DOHH2 (cell line): ENCODE measurements at regions not wholly inside any gene's neighbourhood (a gene's known extent, or its start where the extent isn't known, plus 50 kb on each side); places are given as distances from the start of the nearest gene placed in this dataset.
"Not testable (repeated sequence)": the region's sequence is repeated elsewhere in the genome, so short reads cannot be mapped to it uniquely, and the experiment has no call there.

Experiments used
- H3F3A ChIP-seq: fragments of 200-600 bp; sonication (generic), shearing (Covaris generic); 2 replicates; pipeline ENCODE4 v1.6.0; 2016; ENCODE audit warnings: antibody characterized with exemption, mild to moderate bottlenecking; ENCODE audit not compliant: control insufficient read depth, insufficient read depth
- H3K27ac ChIP-seq: fragments of 200-600 bp; sonication (generic); 2 replicates; pipeline ENCODE4 v1.5.1; 2014; ENCODE audit warnings: low read depth, mild to moderate bottlenecking, low read length, moderate library complexity
- H3K27me3 ChIP-seq: fragments of 200-600 bp; sonication (generic); 2 replicates; pipeline ENCODE4 v1.6.1; 2014; ENCODE audit warnings: mild to moderate bottlenecking, low read length, mixed read lengths; ENCODE audit not compliant: control insufficient read depth
- H3K36me3 ChIP-seq: fragments of 200-600 bp; sonication (generic); 2 replicates; pipeline ENCODE4 v1.6.1; 2014; ENCODE audit warnings: mild to moderate bottlenecking, low read length, moderate library complexity, mixed read lengths; ENCODE audit not compliant: control insufficient read depth
- H3K4me1 ChIP-seq: fragments of 200-600 bp; sonication (generic); 2 replicates; pipeline ENCODE4 v1.6.1; 2014; ENCODE audit warnings: mild to moderate bottlenecking, low read length, mixed read lengths; ENCODE audit not compliant: control insufficient read depth
- H3K4me2 ChIP-seq: fragments of 200-600 bp; sonication (generic); 2 replicates; pipeline ENCODE4 v1.6.0; 2014; ENCODE audit warnings: mild to moderate bottlenecking, low read length, moderate library complexity
- H3K4me3 ChIP-seq: fragments of 200-600 bp; sonication (generic); 2 replicates; pipeline ENCODE4 v1.5.1; 2014; ENCODE audit warnings: mild to moderate bottlenecking, low read length, mixed read lengths
- H3K79me2 ChIP-seq: fragments of 200-600 bp; sonication (generic); 2 replicates; pipeline ENCODE4 v1.6.1; 2014; ENCODE audit warnings: mild to moderate bottlenecking, low read length, mixed read lengths; ENCODE audit not compliant: control insufficient read depth
- H3K9me2 ChIP-seq: fragments of 200-600 bp; sonication (generic); replicated peaks from 2 replicates; pipeline ENCODE4 v1.6.1; 2014; ENCODE audit warnings: mild to moderate bottlenecking, low read length, mixed read lengths; ENCODE audit not compliant: control insufficient read depth
- H3K9me3 ChIP-seq: fragments of 200-600 bp; sonication (generic); 2 replicates; pipeline ENCODE4 v1.6.1; 2014; ENCODE audit warnings: antibody characterized with exemption, low read length, mixed read lengths; ENCODE audit not compliant: control insufficient read depth, insufficient read depth
- H4K20me1 ChIP-seq: fragments of 200-600 bp; sonication (generic); 2 replicates; pipeline ENCODE4 v1.6.0; 2014; ENCODE audit warnings: low read depth, mild to moderate bottlenecking, antibody characterized with exemption, low read length, moderate library complexity; ENCODE audit not compliant: control insufficient read depth, insufficient read depth
- EZH2phosphoT487 ChIP-seq: fragments of 200-600 bp; sonication (generic); IDR thresholded peaks from 2 replicates; pipeline ENCODE4 v1.6.1; 2017; ENCODE audit warnings: borderline replicate concordance, mild to moderate bottlenecking, antibody characterized with exemption, low read length, moderate library complexity, mixed read lengths
- TF ChIP-seq, protein P1 (sequence below): fragments of 200-600 bp; sonication (generic); IDR thresholded peaks from one replicate; pipeline ENCODE4 v1.5.1; 2014; ENCODE audit warnings: antibody characterized with exemption, mild to moderate bottlenecking, low read depth, low read length; ENCODE audit not compliant: poor library complexity, severe bottlenecking

DNA sequence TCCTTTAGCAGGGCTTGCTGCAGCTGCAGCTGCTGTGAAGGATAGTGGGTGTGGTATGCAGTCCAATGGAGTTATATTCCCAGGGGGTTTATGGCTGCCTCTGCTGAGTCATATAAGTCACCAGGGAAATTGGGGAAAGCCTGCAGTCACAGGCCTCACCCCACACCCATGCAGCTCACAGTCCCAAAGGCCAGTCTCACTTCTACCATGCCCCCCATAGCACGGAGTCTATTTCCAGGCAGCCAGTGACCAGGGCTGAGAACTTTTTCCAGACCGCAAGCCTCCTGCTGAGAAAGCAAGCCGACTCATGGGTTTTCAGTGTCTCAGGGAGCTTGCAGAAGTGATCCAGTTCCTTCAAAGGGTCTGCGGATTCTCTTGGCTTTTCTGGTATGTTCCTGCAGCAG, 322.4 kb upstream of the CLEC14A start:
- Histone ChIP-seq H3K4me3 (no peak overlapping the region), H3K27me3 (no peaks in the 10 kb centered on the region), H3K4me2 (no peak overlapping the region), H4K20me1 (no peaks in the 10 kb centered on the region), H3K9me2 (no peaks in the 10 kb centered on the region), H3K4me1 (no peaks in the 10 kb centered on the region), H3K36me3 (no peaks in the 10 kb centered on the region), H3K9me3 (no peaks in the 10 kb centered on the region), H3K79me2 (no peaks in the 10 kb centered on the region), H3K27ac (no peak overlapping the region), H3F3A (no peaks in the 10 kb centered on the region)
- TF ChIP-seq, protein P1, sequence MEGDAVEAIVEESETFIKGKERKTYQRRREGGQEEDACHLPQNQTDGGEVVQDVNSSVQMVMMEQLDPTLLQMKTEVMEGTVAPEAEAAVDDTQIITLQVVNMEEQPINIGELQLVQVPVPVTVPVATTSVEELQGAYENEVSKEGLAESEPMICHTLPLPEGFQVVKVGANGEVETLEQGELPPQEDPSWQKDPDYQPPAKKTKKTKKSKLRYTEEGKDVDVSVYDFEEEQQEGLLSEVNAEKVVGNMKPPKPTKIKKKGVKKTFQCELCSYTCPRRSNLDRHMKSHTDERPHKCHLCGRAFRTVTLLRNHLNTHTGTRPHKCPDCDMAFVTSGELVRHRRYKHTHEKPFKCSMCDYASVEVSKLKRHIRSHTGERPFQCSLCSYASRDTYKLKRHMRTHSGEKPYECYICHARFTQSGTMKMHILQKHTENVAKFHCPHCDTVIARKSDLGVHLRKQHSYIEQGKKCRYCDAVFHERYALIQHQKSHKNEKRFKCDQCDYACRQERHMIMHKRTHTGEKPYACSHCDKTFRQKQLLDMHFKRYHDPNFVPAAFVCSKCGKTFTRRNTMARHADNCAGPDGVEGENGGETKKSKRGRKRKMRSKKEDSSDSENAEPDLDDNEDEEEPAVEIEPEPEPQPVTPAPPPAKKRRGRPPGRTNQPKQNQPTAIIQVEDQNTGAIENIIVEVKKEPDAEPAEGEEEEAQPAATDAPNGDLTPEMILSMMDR = no peak
- no peak for TF ChIP-seq EZH2phosphoT487

DNA sequence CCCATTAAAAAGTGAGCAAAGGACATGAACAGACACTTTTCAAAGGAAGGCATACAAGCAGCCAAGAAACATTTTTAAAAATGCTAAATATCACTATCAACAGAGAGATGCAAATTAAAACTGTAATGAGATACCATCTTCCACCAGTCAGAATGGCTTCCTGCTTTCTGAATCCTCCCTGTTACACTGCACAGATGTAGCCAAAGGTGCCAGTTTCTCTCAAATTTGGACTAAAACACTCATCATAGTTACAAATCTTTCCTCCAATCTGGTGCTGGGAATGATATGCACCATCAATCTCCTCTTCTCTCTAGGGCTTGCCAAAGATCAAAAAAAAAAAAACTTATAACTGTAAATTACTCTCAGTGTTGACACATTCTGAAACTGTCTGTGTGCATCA, 311.8 kb upstream of the CLEC14A start:
- Histone ChIP-seq H3K9me3 (no peaks in the 10 kb centered on the region), H3K9me2 (no peaks in the 10 kb centered on the region), H3K4me3 (no peak overlapping the region), H3K79me2 (no peaks in the 10 kb centered on the region), H3K4me2 (no peak overlapping the region), H3K36me3 (no peaks in the 10 kb centered on the region), H3F3A (no peaks in the 10 kb centered on the region), H3K4me1 (no peaks in the 10 kb centered on the region), H3K27ac (no peak overlapping the region), H4K20me1 (no peaks in the 10 kb centered on the region), H3K27me3 (no peaks in the 10 kb centered on the region)
- TF ChIP-seq, protein P1 = no peak
- TF ChIP-seq EZH2phosphoT487 = no peak

DNA sequence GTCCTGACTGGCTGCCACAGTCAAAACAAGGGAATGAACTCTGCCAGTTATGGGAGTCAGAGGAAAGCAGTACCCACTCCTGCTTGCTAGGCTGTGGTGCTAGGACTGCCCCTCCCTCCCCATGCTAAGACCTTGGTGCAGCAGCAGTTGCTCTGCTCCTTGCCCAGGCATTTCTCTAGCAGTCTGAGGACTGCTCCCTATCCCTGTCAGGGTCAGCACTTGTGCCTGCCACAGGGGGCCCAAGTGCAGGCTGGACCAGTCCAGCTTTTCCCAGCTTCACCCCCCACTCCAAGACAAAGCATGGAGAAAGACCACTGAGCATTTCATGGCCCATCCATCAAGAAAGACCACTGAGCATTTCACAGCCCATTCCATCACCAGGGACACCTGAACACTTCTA, 305.8 kb upstream of the CLEC14A start:
- Histone ChIP-seq H3K4me1 (no peaks in the 10 kb centered on the region), H3K9me2 (no peaks in the 10 kb centered on the region), H3K27ac (no peak overlapping the region), H3K27me3 (no peaks in the 10 kb centered on the region), H3F3A (no peaks in the 10 kb centered on the region), H3K79me2 (no peaks in the 10 kb centered on the region), H3K36me3 (no peaks in the 10 kb centered on the region), H4K20me1 (no peaks in the 10 kb centered on the region), H3K4me2 (no peak overlapping the region), H3K4me3 (no peak overlapping the region), H3K9me3 (no peaks in the 10 kb centered on the region; the same call in 1 of the 2 replicates)
- TF ChIP-seq EZH2phosphoT487 = no peak
- TF ChIP-seq, protein P1 = no peak

DNA sequence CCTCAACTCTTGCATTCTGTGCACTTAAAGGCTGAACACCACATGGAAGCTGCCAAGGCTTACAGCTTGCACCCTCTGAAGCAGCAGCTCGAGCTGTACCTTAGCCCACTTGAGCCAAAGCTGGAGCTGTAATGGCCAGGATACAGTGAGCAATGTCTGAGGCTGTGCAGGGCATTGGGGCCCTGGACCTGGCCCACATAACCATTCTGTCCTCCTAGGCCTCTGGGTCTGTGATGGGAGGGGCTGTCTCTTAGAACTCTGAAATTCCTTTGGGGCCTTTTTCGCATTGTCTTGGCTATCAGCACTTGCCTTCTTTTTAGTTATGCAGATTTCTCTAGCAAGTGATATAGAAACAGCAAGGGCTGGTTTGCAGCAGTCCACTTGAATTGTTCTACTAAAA, 303.8 kb upstream of the CLEC14A start:
- Histone ChIP-seq H3F3A (no peaks in the 10 kb centered on the region), H3K27ac (no peak overlapping the region), H3K4me3 (no peak overlapping the region), H3K79me2 (no peaks in the 10 kb centered on the region), H3K27me3 (no peaks in the 10 kb centered on the region), H3K4me1 (no peaks in the 10 kb centered on the region), H3K9me3 (no peaks in the 10 kb centered on the region; the same call in 1 of the 2 replicates), H3K4me2 (no peak overlapping the region), H3K36me3 (no peaks in the 10 kb centered on the region), H4K20me1 (no peaks in the 10 kb centered on the region), H3K9me2 (no peaks in the 10 kb centered on the region)
- TF ChIP-seq, protein P1 = no peak
- TF ChIP-seq EZH2phosphoT487 = no peak

DNA sequence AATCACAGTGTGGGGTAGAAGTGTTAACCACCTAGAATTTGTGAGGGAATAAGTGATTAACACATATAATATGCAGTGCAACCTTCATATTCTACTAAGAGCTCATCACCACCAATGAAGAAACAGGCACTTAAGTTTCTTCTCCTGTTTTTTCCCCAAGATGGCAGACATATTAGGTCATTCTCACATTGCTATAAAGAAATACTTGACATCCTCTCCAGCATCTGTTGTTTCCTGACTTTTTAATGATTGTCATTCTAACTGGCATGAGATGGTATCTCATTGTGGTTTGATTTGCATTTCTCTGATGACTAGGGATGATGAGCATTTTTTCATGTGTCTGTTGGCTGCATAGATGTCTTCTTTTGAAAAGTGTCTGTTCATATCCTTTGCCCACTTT, 301.5 kb upstream of the CLEC14A start:
- not testable (repeated sequence) for H3K4me1 ChIP-seq, H3K27ac ChIP-seq, H3K4me2 ChIP-seq, H3K79me2 ChIP-seq, H3K9me3 ChIP-seq, H4K20me1 ChIP-seq, H3K36me3 ChIP-seq, H3K9me2 ChIP-seq, H3F3A ChIP-seq, H3K27me3 ChIP-seq, H3K4me3 ChIP-seq
